GM11168 (cell line): ENCODE measurements at regions not wholly inside any gene's neighbourhood (a gene's known extent, or its start where the extent isn't known, plus 50 kb on each side); places are given as distances from the start of the nearest gene placed in this dataset.

ENCODE experiments used
- in situ Hi-C: fragments of 300-500 bp; cut with MboI; formaldehyde crosslinking; loops from one replicate; pipeline ENCODE4 v1.12.0; 2022; ENCODE audit warnings: low sequenced_read_pairs; ENCODE audit not compliant: unreplicated experiment

DNA sequence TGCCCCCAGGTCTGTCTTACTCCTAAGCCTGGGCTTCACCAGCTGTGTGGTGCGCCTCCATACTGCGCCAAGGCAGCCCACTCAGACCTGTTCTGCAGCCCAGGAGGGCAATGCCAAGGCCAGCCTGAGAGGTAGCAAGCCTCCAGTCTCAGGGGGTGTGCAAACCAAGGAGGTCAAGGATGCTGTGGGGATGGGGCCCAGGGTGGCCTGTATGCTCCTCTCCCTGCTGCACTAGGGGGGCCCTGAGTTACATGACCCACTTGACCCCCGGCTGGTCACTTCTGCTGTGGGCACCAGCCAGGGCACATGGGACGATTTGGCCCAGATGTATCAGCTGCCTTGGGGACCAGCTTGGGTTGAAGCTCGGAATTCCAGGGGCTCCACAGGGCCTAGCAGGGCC lies 70.0 kb upstream of the SLC6A6 start:
- in situ Hi-C loops, result no loop called here

DNA sequence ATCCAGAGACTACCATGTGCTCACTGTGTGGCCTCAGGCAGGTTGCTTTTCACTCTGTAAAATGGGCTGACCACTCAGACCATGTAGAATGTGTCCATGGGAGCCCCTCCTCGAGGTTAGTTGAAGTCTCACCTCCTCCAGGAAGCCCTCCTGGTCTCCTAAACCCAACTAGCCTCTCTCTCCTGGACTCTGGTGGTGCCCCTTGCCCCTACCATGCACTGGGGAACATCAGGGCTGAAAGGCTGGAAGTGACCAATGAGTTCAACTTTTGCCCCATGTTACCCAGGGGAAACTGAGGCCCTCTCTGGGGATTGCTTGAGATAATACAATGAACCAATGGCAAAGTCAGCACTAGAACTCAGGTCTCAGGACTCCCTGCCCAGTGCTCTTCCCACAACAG lies 69.2 kb upstream of the SLC6A6 start:
- in situ Hi-C loops, result no loop called here

DNA sequence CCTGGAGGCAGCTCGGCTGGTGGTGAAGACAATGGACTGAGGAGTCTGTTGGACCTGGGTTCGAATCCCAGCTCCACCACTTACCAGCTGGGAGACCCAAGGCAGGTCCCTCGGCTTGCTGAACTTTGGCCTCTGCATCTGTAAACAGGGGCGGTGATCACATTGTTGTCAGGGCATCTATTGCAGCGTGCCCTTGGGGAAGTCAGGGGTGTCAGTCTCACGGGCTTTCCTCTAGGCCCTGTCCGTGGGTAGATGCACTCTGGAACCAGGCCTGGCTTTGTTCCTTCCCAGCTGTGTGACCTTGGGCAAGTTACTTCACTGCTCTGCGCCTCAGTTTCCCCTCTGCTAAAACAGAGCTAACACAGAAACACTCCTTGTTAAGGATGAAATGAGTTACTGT lies 68.8 kb upstream of the SLC6A6 start:
- in situ Hi-C loops, result no loop called here

DNA sequence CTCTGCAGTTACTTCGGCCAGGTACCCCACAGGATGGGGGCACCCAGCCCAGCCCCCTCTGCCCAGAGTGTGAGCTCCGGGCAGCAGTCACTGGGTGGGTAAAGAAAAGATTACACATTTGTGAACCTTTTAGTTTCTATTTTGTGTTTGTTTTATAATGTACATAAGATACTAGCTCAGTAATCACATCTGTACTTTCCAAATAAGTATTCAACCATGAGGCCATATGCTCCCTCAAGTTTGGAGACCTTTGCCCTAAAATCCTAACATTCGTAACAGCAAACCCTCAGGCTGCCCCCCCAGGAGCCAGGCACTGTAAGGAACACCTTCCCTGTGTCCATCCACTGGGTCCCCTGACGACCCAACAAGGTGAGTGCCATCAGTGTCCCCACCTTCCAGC lies 68.3 kb upstream of the SLC6A6 start:
- in situ Hi-C loops, result no loop called here

DNA sequence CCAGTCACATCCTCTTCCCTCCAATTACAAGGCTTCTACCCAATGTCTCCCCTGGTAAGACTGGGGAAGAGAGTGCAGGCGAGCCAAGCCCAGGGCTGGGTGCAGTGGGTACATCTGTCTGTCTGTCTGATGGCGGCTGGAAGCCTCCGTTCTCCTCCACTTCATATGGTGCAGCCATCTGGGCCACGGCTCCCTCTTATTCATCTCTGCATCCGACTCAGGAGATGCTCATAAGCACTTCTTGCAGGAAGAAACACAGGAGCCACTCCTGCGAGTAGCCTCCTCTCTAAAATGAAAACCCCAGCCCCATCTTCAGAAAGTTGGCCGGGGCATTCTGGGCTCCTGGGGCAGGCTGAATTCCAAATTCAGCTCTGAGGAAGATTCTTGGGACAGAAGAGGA lies 67.5 kb upstream of the SLC6A6 start:
- in situ Hi-C loops, result no loop called here

DNA sequence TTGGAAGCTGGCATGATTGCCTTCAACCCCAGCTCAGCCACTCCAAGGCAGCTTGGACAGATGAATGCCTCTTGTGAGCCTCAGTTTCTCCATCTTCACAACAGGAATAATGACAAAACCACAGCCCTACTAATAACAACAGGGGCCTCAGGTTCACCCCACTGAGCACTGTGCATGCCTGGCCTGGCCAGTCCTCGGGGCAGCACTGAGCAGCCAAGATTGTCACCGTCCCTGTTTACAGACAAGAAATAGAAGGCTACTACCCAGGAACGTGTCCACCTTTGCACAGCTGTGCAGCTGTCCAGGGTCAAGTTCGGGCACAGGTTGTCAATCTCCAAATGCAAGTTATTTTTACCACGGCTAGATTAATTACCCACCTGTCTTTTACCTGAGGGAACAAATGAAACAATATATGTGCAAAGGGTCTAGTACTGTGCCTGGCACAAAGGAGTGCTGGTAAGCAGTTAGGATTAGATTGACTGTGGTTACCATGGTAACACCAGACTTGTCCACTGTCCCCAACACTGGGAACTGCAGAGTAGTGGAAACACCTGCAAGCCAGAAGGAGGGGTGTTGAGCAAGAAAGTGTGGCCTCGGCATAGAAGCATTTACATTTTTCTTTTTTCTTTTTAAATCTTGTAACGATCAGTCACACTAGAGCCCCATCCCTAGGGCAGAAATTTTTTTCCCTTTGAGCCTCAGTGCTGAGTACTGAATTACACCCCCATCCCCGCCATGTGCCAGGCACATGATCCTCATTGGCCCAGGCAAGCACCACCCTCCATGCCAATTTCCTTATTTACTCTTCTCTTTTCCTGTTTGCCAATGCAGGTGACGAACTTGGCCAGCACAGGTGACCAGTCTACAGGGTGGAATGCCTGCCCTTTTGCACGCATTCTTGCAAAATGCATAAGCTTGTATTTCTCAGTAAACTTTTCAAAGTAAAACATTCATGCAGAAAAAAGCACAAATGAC lies 66.3 kb upstream of the SLC6A6 start:
- in situ Hi-C loops, result no loop called here

DNA sequence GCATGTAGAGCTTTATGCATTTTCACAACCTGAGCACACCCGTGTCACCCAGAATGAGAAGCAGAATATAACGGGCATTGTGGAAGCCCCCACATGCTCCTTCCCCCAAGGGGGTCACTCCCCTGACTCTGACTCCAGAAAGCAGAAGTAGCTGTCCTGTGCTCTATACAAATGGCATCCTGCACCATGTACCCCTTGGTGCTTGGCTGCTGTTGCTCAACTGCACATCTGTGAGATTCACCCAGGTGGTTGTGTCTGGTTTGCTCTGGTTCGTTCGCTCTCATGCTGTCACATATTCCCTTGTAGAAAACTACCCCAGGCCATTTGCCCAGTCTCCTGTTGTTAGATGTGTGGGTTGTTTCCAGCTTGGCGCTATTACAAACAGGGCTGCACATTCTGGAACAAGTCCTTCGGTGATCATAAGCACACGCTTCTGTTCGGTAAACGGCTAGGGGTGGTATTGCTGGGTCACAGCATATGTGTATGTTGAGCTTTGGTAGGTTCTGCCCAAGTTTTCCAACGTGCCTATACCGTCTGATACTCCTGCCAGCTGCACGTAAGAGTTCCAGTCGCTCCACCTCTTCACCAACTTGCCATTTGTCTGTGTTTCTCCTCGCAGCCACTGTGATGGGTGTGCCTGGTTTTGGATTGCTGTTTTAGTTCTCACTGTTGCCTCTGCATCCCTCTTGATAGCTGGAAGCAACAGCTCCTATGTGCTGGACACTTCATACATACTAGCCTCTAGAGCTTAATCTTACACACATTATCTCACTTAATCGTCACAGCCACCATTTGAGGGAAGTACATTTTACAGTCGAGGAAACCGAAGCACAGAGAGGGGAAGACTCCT lies 65.4 kb upstream of the SLC6A6 start:
- in situ Hi-C loops, result no loop called here

DNA sequence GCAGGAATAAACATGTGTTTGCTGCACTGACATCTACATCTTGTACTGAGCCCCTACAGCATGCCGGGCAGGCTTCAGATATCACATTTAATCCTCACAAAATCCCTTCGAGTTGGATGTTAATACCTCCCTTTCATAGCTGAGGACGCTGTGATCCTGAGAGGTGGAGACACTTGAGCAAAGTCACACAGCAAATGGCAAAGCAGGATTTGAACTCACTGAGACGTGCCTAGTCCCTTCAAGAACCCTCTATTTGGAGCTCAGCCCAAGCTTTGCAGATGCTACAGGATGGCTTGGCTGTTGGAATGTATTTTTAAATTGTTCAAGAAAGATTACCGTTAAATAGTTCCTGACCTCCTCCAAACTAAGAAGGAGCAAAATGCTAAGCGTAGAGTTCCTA lies 64.6 kb upstream of the SLC6A6 start:
- in situ Hi-C loops, result no loop called here

DNA sequence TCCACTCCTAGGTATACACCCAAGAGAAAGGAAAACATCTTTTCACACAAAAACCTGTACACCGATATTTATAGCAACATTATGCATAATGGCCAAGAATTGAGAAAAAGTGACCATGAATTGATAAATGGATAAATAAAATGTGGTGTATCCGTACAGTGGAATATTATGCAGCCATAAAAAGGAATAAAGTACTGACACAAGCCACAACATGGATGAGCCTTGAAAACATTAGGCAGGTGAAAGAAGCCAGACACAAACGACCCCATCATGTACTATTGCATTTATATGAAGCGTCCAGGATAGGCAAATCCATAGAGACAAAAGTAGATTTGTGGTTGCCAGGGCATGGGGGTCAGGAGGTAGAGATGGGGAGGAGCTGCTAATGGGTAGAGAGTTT lies 64.2 kb upstream of the SLC6A6 start:
- in situ Hi-C loops, result no loop called here

DNA sequence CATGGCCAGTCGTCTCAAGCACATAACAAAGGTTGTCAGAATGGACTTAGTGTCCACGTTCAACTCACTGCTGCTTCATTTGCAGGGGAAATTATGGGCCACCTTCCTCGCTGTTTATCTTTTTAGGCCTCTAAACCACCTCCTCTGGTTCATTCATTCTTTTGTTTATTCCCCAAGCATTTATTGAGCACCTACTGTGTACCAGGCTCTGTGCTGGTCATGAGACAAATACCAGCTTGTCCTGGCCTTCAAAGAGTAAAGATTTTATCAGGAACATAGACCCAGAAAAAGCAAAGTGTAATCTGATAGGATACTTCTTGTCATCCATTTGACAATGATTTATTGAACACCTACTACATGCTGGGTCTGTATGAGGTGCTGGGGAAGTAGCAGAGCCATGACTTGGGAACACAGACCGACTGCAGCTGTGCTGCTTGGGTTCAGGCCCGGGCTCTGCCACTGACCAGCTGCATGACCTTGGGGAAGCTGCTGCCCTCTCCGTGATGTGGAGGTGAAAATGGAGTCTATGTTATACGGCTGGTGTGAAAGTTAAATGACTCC lies 63.4 kb upstream of the SLC6A6 start:
- in situ Hi-C loops, result no loop called here

DNA sequence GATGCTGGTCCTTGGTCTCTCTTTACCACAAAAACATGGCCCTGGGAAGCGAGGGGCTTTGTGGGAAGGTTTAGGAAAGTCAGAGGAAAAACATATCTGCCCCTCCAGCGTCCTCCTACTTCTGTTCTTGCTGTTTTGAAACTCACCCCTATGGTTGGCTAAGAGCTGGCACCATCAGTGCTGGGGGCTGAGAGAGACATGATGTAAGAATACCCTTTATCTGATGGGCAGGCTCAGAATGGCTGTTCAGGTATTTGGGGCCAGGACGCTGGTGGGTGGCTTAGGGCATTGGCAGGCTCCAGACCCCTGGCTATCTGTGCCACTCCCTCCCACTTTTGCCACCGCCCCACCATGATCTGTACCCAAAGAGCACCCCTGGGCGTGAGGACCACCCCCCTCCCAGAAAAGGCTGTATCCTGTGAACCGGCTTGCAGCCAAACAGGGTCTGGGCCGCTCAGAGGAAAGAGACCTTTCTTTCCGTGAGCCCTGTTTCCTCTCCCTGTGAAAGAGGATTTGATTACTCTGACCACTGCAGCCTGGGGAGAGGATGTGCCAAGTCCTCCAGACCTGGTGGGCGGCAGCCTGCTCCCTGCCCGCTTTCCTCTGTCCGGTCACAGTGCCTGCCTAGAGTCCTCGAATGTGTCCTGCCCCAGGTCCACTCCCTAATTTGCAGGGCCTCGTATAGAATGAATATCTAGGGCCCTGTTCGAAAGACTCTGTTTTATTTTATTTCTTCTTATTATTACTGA lies 61.3 kb upstream of the SLC6A6 start:
- in situ Hi-C loops, result no loop called here

DNA sequence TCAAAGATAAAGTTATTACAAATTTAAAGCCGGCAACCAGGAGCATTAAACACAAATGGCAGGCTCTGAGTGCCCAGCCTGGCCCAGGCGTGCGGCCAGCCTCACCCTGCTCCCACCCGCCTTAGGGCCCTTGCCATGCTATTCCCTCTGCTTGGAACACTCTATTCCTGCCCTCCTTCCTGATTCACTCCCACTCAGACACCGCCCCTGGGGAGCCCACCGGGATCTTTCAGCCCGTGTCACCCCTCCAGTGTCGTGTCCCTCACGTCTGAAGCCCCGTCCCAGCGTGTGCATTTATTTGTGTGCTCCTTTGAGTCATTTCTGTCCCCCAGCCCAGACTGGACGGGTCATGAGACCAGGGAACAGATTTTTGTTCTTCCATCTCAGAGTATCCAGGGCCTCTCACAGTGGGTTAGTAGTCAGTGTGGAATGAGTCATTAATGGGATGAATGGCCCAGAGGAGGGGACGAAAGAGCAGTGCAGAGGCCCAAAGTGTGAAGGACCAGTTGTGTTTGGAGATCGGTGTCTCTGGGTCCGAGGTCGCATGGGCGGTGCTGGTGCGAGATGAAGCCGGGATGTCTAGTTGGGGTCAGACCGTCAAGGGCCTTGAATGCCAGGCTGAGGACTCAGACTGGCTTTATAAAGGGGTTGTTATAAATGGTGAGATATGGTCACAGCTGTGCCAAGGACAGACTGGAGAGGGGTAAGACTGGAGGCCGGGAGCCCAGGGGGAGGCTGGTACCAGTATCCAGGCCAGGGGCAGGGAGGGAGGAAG lies 58.9 kb upstream of the SLC6A6 start:
- in situ Hi-C loops, result no loop called here

DNA sequence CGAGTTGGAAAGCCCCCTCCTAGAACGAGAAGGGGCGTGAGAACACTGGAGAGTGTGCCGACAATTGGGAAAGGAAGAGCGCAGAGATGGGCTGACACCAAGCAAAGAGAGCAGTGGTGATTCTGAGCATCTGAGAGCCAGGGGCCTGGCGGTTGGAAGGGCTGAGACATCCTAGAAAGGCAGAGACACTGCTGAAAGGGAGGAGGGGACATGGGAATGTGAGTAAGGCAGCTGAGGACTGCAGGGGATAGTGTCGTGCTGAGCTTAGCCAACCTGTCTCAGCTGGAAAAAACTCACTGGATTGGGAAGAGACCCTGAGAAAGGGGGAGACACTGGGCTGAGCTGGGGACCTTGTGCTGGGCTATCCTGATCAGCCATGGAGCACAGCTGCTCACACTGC lies 58.1 kb upstream of the SLC6A6 start:
- in situ Hi-C loops, result no loop called here

DNA sequence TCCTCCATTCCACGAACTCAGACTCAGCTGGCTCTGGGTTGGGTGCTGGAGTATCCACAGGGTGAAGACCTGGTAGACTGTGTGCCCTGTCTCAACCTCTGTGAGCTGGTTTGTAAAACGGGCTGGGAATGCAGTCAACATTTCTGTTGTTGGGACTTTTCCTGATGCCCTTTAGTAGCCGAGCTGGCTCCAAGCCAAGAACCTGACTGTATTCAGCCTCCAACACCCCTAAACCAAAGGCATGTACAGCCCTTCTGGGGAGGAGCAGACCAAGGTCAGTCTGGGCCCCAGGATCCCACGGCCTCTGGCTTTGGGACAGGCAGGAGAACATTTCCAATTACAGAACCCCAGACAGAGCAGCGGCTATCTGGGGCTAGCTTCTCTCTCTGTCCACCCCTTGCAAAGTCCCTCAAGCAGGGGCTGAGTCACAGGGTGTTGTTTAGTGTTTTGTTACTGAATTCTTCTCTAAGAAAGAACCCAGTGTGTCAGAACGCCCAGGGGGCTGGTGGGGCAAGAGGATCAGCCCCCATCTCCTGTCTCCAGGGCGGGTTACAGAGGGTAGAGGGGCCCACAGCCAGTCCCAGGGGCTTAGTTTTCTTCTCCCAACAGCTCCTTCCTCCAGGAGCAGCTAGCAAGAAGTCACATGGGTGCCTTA lies 56.8 kb upstream of the SLC6A6 start:
- in situ Hi-C loops, result no loop called here

DNA sequence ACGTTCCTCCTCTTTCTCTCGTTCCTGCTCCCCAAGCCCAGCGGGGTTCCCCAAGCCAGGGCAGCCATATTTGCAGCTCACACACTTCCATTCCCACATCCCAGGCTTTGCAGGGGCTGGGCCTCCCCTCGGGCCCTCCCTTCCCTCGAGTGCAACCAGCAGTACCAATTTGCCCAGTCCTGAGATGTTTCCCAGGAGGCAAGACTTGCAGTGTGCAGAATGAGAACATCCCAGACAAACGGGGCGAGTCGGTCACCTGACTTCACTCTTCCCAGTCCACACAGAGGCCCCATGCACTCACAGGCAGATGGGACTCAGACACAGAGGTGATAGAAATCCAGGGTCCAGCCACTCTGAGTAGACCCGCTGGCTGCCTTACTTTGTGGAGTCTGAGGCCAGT lies 56.2 kb upstream of the SLC6A6 start:
- in situ Hi-C loops, result no loop called here

DNA sequence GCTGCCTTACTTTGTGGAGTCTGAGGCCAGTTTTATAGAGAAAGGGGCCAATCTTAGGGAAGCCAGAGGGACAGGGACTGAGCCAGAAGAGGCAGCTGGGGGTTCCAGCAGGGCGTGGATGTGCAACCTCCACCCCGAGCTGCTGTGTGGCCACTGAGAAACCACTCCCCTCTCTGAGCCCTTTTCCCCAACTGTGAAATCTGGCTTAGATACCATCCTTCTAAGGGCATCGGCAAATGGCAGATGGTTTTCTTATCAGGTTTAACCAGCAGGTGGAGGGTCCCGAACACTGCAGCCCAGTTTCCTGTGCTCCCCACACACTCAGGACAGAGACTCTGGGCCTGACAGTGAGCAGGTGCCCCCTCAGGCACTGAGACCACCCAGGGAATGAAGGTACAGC lies 55.8 kb upstream of the SLC6A6 start:
- in situ Hi-C loops, result no loop called here

DNA sequence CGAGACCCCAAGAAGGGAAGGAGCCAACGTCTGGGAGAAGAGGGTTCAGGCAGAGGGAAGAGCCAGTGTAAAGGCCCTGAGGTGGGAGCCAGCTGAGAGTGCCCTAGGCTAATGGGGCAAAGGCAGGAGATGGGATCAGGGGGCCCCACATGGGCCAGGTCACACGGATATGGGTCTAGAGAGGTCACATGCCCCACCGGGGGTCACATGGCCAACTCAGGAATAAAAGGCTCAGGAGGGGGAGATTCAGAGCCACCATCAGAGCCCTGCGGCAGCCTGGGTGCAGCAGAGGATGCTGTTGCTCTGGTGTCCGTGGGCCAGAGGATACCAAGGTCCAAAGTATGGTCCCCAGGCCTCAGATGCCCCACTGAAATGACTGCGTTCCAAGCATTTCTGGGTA lies 55.3 kb upstream of the SLC6A6 start:
- in situ Hi-C loops, result no loop called here

DNA sequence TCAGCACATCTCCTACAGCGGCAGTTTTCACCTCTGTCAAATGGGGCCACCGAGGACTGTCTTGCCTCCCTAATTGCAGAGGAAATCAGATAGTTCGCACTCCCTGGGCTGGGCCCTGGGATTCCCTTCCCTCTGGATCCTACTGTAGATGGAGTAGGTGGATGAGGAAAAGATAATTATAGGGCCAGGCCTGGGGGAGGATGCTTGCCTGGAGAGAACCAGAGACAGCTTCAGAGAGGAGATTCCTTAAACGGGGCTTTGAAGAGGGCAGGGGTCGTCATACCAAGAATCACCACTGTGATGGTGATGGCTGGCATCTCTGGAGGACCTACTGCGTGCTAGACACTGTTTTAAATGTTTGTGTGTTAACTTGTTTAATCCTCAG lies 50.8 kb upstream of the SLC6A6 start:
- in situ Hi-C loops, result no loop called here

DNA sequence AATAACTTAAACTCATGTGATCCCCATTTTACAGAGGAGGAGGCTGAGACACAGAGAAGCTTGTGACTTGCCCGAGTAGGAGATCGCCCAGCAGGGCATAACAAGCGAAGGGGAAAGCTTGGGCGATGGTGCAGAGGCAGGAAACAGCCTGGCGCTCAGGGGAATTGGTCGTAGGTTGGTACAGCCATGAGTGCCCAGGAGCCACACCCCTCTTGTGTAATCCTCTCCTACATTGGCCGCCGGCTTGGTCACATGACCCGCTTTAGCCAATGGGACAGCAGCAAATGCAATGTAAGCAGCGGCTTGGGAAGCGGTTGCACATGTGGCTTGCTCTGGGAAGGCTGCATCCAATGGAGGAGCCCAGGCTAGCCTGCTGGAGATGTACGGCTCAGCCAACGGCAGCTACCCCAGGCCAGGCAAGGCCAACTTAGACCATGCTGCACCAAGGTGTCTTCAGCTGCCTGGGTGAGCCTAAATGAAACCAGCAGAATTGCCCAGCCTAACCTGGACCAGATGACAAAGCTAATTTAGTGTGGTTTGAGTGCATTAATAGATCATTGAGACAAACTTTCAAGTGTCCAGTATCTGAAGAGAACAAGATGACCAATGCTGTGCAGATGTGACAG lies 50.3 kb upstream of the SLC6A6 start:
- in situ Hi-C loops, result no loop called here
